ENCODE measurements at regions not wholly inside any gene's neighbourhood (a gene's known extent, or its start where the extent isn't known, plus 50 kb on each side); places are given as distances from the start of the nearest gene placed in this dataset.
A peak's percentile ranks its signal among the peaks of the same experiment; 100 is the strongest.

DNA sequence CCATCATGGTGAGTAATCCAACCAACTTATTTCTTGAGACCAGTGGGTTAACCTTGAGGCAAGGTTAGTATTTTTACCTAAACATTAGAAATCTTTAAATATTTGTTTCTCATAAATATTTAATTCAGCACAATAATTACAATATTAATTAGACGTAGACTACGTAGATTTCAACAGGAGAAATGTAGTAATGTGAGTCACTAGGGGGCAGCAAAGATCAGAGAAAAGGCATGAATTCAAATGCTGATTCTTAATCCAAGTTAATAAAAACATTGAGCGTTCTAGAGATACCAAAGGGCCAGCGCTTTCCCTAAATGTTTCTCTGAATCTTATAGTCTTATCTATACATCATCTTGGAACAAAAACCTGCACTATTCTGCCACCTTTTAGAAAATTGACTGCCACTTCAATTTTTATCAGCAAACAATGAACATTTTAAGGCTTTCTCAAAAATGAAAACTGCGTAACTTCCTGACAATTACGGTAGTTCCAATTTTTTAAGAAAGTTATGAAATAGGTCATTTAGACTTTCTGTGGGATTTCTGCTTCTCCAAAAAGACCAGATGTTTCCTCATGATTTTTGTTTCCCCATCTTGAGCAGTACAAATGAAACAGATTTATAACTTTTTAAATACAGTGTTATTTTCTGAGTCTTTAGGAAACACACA is 180.7 kb downstream of the GASK1B start:
- H3K4me3 ChIP-seq, result no peak overlapping the region
- ChIA-PET SMC1A (ENCODE audit: uncharacterized antibody, unreplicated experiment) (no interaction called here), RAD21 (ENCODE audit: unreplicated experiment) (no interaction called here), POLR2A (no interaction called here), CTCF (no interaction called here)
- H3K27me3 ChIP-seq (replicated peaks in 1 of 2; ENCODE audit: control insufficient read depth in 2 of 2, insufficient read depth in 2 of 2, low read length in 1 of 2), result no peaks in the 10 kb centered on the region
- H3K4me2 ChIP-seq (ENCODE audit: control insufficient read depth, insufficient read depth), result no peak overlapping the region
- TF ChIP-seq, protein P1, sequence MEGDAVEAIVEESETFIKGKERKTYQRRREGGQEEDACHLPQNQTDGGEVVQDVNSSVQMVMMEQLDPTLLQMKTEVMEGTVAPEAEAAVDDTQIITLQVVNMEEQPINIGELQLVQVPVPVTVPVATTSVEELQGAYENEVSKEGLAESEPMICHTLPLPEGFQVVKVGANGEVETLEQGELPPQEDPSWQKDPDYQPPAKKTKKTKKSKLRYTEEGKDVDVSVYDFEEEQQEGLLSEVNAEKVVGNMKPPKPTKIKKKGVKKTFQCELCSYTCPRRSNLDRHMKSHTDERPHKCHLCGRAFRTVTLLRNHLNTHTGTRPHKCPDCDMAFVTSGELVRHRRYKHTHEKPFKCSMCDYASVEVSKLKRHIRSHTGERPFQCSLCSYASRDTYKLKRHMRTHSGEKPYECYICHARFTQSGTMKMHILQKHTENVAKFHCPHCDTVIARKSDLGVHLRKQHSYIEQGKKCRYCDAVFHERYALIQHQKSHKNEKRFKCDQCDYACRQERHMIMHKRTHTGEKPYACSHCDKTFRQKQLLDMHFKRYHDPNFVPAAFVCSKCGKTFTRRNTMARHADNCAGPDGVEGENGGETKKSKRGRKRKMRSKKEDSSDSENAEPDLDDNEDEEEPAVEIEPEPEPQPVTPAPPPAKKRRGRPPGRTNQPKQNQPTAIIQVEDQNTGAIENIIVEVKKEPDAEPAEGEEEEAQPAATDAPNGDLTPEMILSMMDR (IDR thresholded peaks at IDR 0.05 in 2 of 3, conservative IDR thresholded peaks at IDR 0.05 in 1 of 3; ENCODE audit: control insufficient read depth in 2 of 3, extremely low read depth in 1 of 3, insufficient read depth in 1 of 3, low read depth in 3 of 3, low read length in 3 of 3), result peak; percentile 48 to 59 (median 52)
- TF ChIP-seq RCOR1 (conservative IDR thresholded peaks at IDR 0.05; ENCODE audit: low read depth, low read length) (no peak), SMC3 (IDR thresholded peaks at IDR 0.05; ENCODE audit: borderline replicate concordance, low read length) (peak; percentile 41; the same call in 1 of the 2 replicates), RAD21 (IDR thresholded peaks at IDR 0.05; ENCODE audit: insufficient read depth, low read depth, low read length) (peak; percentile 67)
- H3K4me1 ChIP-seq (ENCODE audit: control insufficient read depth, insufficient read depth, low read length), result no peaks in the 10 kb centered on the region
- peak overlapping the region; percentile 29; the same call in 1 of the 2 replicates for H2AFZ ChIP-seq (ENCODE audit: control insufficient read depth, low read depth, low read length)
- no peaks in the 10 kb centered on the region for H3K36me3 ChIP-seq (ENCODE audit: control insufficient read depth in 2 of 2, insufficient read depth in 2 of 2, low read length in 1 of 2)
- ATAC-seq, result peak; percentile 58
- BruUV-seq (replicated peaks), result no TSS peak
- no peaks in the 10 kb centered on the region for H3K9me3 ChIP-seq (replicated peaks; ENCODE audit: control insufficient read depth, insufficient read depth, low read length)
- no peak overlapping the region for H3K9ac ChIP-seq (ENCODE audit: control insufficient read depth, insufficient read depth, low read length)
- intact Hi-C loops (cut with micrococcal nuclease; ENCODE audit: unreplicated experiment), result loop anchor here (1.0 to 10.0 kb wide), 3 partner anchors 180 to 633 kb away; no protein-coding TSS in a partner anchor
- WGBS (ENCODE audit: insufficient coverage, insufficient replicate concordance, low lambda C conversion rate, missing lambda C conversion rate), result under 1% methylated on average over 6 of the region's 6 CpGs
- H3K27ac ChIP-seq (ENCODE audit: control insufficient read depth, insufficient read depth), result no peak overlapping the region
- DNase-seq (ENCODE audit: low read depth, low spot score), result no peak
- in situ Hi-C loops (cut with MboI), result loop anchor here (5.0 to 10.0 kb wide), 2 partner anchors 180 to 263 kb away; partner anchors contain the start of gene GASK1B
- H4K20me1 ChIP-seq (ENCODE audit: control insufficient read depth, insufficient read depth), result no peaks in the 10 kb centered on the region
- FAIRE-seq, result no peak
- no peaks in the 10 kb centered on the region for H3K79me2 ChIP-seq (ENCODE audit: control insufficient read depth, insufficient read depth, low read length)

DNA sequence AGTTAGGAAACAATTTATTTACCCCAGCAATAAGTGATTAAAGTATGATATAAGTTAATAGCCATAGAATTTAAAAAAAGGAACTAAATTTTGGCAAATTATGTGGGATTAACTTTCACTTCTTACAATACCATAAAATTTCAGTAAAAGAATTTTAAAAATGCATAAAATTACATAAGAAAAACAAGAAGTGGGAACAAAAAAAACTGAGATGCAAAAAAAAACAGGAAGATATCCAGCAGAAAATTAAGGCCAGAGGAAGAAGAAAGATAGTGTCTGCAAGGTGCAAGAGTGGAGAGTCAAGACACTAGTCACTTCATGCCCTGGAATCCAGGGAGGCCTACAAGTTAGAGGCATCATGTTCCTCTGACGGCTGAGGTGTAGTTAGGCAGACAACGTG is 184.2 kb downstream of the GASK1B start:
- in situ Hi-C loops (cut with MboI), result no loop called here
- CTCF ChIA-PET, result interaction anchor here (1.0 kb wide), 1 partner anchor 183 kb away, joined by 4 read pairs; no protein-coding TSS in a partner anchor
- TF ChIP-seq ZNF24 (IDR thresholded peaks at IDR 0.05) (no peak), SMARCA5 (IDR thresholded peaks at IDR 0.05) (no peak), ZNF274 (IDR thresholded peaks at IDR 0.05; ENCODE audit: insufficient read depth, insufficient read length) (no peak), STAT1 (conservative IDR thresholded peaks at IDR 0.05) (no peak), NFIC (IDR thresholded peaks at IDR 0.05; ENCODE audit: low read depth, low read length) (no peak), CHD2 (IDR thresholded peaks at IDR 0.05; ENCODE audit: borderline replicate concordance, low read depth, low read length) (no peak)
- TF ChIP-seq, protein P2, sequence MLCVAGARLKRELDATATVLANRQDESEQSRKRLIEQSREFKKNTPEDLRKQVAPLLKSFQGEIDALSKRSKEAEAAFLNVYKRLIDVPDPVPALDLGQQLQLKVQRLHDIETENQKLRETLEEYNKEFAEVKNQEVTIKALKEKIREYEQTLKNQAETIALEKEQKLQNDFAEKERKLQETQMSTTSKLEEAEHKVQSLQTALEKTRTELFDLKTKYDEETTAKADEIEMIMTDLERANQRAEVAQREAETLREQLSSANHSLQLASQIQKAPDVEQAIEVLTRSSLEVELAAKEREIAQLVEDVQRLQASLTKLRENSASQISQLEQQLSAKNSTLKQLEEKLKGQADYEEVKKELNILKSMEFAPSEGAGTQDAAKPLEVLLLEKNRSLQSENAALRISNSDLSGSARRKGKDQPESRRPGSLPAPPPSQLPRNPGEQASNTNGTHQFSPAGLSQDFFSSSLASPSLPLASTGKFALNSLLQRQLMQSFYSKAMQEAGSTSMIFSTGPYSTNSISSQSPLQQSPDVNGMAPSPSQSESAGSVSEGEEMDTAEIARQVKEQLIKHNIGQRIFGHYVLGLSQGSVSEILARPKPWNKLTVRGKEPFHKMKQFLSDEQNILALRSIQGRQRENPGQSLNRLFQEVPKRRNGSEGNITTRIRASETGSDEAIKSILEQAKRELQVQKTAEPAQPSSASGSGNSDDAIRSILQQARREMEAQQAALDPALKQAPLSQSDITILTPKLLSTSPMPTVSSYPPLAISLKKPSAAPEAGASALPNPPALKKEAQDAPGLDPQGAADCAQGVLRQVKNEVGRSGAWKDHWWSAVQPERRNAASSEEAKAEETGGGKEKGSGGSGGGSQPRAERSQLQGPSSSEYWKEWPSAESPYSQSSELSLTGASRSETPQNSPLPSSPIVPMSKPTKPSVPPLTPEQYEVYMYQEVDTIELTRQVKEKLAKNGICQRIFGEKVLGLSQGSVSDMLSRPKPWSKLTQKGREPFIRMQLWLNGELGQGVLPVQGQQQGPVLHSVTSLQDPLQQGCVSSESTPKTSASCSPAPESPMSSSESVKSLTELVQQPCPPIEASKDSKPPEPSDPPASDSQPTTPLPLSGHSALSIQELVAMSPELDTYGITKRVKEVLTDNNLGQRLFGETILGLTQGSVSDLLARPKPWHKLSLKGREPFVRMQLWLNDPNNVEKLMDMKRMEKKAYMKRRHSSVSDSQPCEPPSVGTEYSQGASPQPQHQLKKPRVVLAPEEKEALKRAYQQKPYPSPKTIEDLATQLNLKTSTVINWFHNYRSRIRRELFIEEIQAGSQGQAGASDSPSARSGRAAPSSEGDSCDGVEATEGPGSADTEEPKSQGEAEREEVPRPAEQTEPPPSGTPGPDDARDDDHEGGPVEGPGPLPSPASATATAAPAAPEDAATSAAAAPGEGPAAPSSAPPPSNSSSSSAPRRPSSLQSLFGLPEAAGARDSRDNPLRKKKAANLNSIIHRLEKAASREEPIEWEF (IDR thresholded peaks at IDR 0.05; ENCODE audit: insufficient replicate concordance, low read depth, low read length), result no peak

More for the DNA sequence above, 184.2 kb downstream of the GASK1B start:
- FAIRE-seq (no peak), DNase-seq (ENCODE audit: low read depth, low spot score) (no peak), ATAC-seq (no peak)
- no peaks in the 10 kb centered on the region for H3K27me3 ChIP-seq (replicated peaks in 1 of 2; ENCODE audit: control insufficient read depth in 2 of 2, insufficient read depth in 2 of 2, low read length in 1 of 2)
- H3K36me3 ChIP-seq (ENCODE audit: control insufficient read depth in 2 of 2, insufficient read depth in 2 of 2, low read length in 1 of 2), result no peaks in the 10 kb centered on the region
- no peak overlapping the region for H2AFZ ChIP-seq (ENCODE audit: control insufficient read depth, low read depth, low read length)
- H3K9ac ChIP-seq (ENCODE audit: control insufficient read depth, insufficient read depth, low read length), result no peak overlapping the region
- H3K9me3 ChIP-seq (replicated peaks; ENCODE audit: control insufficient read depth, insufficient read depth, low read length), result no peaks in the 10 kb centered on the region
- POLR2A ChIA-PET, result no interaction called here
- H4K20me1 ChIP-seq (ENCODE audit: control insufficient read depth, insufficient read depth), result no peaks in the 10 kb centered on the region
- H3K4me1 ChIP-seq (ENCODE audit: control insufficient read depth, insufficient read depth, low read length), result no peaks in the 10 kb centered on the region
- no peak overlapping the region for H3K27ac ChIP-seq (ENCODE audit: control insufficient read depth, insufficient read depth)
- intact Hi-C loops (cut with micrococcal nuclease; ENCODE audit: unreplicated experiment), result no loop called here
- no peak overlapping the region for H3K4me3 ChIP-seq
- no TSS peak for BruUV-seq (replicated peaks)
- H3K4me2 ChIP-seq (ENCODE audit: control insufficient read depth, insufficient read depth), result no peak overlapping the region
- H3K79me2 ChIP-seq (ENCODE audit: control insufficient read depth, insufficient read depth, low read length), result no peaks in the 10 kb centered on the region
- RAD21 ChIA-PET (ENCODE audit: unreplicated experiment), result no interaction called here
- 8% methylated on average over 2 of the region's 2 CpGs for WGBS (ENCODE audit: insufficient coverage, insufficient replicate concordance, low lambda C conversion rate, missing lambda C conversion rate)
- SMC1A ChIA-PET (ENCODE audit: uncharacterized antibody, unreplicated experiment), result no interaction called here
